CD4-positive, alpha-beta T cell (primary cell): ENCODE measurements at regions not wholly inside any gene's neighbourhood (a gene's known extent, or its start where the extent isn't known, plus 50 kb on each side); places are given as distances from the start of the nearest gene placed in this dataset.
"Not testable (repeated sequence)": the region's sequence is repeated elsewhere in the genome, so short reads cannot be mapped to it uniquely, and the experiment has no call there.

Experiments
- ATAC-seq: fragments of 200-7000 bp; cut with Tn5 transposase; one replicate; pipeline ENCODE4 v1.10.0; 2022; ENCODE audit warnings: mild to moderate bottlenecking; ENCODE audit not compliant: poor library complexity
- CTCF ChIA-PET: fragments of 350-600 bp; sonication (Branson Sonifier 250); formaldehyde crosslinking; loops from one replicate; lab custom pipeline; 2021; ENCODE audit warnings: antibody characterized with exemption, inconsistent platforms; lab: Charles Lee
- POLR2A ChIA-PET: fragments of 350-600 bp; sonication (Branson Sonifier 250); formaldehyde crosslinking; loops from one replicate; lab custom pipeline; 2021; ENCODE audit warnings: antibody characterized with exemption, inconsistent platforms; lab: Charles Lee
- DNase-seq, 14 experiments: peaks; one replicate each; pipeline ENCODE4 v3.0.0-alpha.2; 2013 to 2020; ENCODE audit warnings: mixed read lengths in 2 of 14
- H3K27ac ChIP-seq, 2 donors: one replicate each; pipeline versions ENCODE4 v1.5.1 to v1.7.0; 2013; ENCODE audit warnings: low read length in 2 of 2, low read depth in 1 of 2, mild to moderate bottlenecking in 1 of 2
- H3K27me3 ChIP-seq, 2 experiments: 1 replicate in 1 of 2; 2 replicates in 1 of 2; pipeline versions ENCODE4 v1.6.1 to v1.7.0; 2013; ENCODE audit warnings: low read length in 2 of 2, control low read depth in 1 of 2, mild to moderate bottlenecking in 1 of 2, moderate library complexity in 1 of 2; ENCODE audit not compliant: insufficient read depth in 2 of 2, control insufficient read depth in 1 of 2
- H3K36me3 ChIP-seq: one replicate; pipeline ENCODE4 v1.6.1; 2013; ENCODE audit warnings: low read length, control low read depth; ENCODE audit not compliant: insufficient read depth
- H3K4me1 ChIP-seq: one replicate; pipeline ENCODE4 v1.6.1; 2013; ENCODE audit warnings: low read length, control low read depth; ENCODE audit not compliant: insufficient read depth
- H3K4me3 ChIP-seq: one replicate; pipeline ENCODE4 v1.5.1; 2013; ENCODE audit warnings: mild to moderate bottlenecking, low read length, moderate library complexity
- H3K9me3 ChIP-seq, 2 experiments: 1 replicate in 1 of 2; 2 replicates in 1 of 2; pipeline versions ENCODE4 v1.6.1 to v1.7.0; 2013; ENCODE audit warnings: low read length in 2 of 2, mild to moderate bottlenecking in 2 of 2, control low read depth in 1 of 2, moderate library complexity in 1 of 2; ENCODE audit not compliant: control insufficient read depth in 1 of 2, insufficient read depth in 1 of 2
- H3K27ac Mint-ChIP-seq: one replicate; pipeline ENCODE4 v1.8.0; 2020; ENCODE audit warnings: mixed read lengths
- H3K27me3 Mint-ChIP-seq: one replicate; pipeline ENCODE4 v1.8.0; 2021; ENCODE audit warnings: mixed read lengths
- H3K36me3 Mint-ChIP-seq: one replicate; pipeline ENCODE4 v1.8.0; 2021; ENCODE audit warnings: low read depth, mixed read lengths
- H3K4me1 Mint-ChIP-seq: one replicate; pipeline ENCODE4 v1.8.0; 2021; ENCODE audit warnings: low read depth, mixed read lengths
- H3K4me3 Mint-ChIP-seq: one replicate; pipeline ENCODE4 v1.8.0; 2020; ENCODE audit warnings: mild to moderate bottlenecking, mixed read lengths
- H3K9me3 Mint-ChIP-seq: one replicate; pipeline ENCODE4 v1.8.0; 2020; ENCODE audit warnings: mixed read lengths
- CTCF ChIP-seq: fragments of 200-600 bp; IDR thresholded peaks from one replicate; pipeline ENCODE4 v1.8.0; 2022; ENCODE audit warnings: antibody characterized with exemption, mild to moderate bottlenecking
- intact Hi-C, 2 experiments: fragments of 100-400 bp; cut with DNase I in 1 of 2; cut with micrococcal nuclease in 1 of 2; formaldehyde crosslinking; loops; one replicate each; pipeline versions ENCODE4 v1.15.1 to v1.9.0; 2023 to 2025; cut with DNase I, micrococcal nuclease

GRCh38 chr6:10174056-10174455, 240.8 kb downstream of the TFAP2A start:
- Mint-ChIP-seq H3K4me3 (no peak overlapping the region), H3K9me3 (peaks cover 8% of the 10 kb centered on the region), H3K27me3 (peaks cover 9% of the 10 kb centered on the region), H3K4me1 (no peaks in the 10 kb centered on the region), H3K27ac (no peak overlapping the region), H3K36me3 (no peaks in the 10 kb centered on the region)
- Histone ChIP-seq H3K9me3 (peaks cover 0 to 8% of the 10 kb centered on the region in 2 experiments), H3K4me3 (no peak overlapping the region), H3K27ac (no peak overlapping the region), H3K36me3 (no peaks in the 10 kb centered on the region), H3K27me3 (no peaks in the 10 kb centered on the region), H3K4me1 (no peaks in the 10 kb centered on the region)
- ATAC-seq (no peak), DNase-seq (no peak)
- intact Hi-C loops = no loop called here
- TF ChIP-seq CTCF = no peak
- ChIA-PET CTCF (no interaction called here), POLR2A (no interaction called here)

GRCh38 chr6:10171706-10172105, 243.2 kb downstream of the TFAP2A start:
- ATAC-seq, H3K27ac ChIP-seq, DNase-seq, intact Hi-C loops, H3K9me3 Mint-ChIP-seq, H3K4me3 ChIP-seq, H3K4me1 Mint-ChIP-seq, H3K4me3 Mint-ChIP-seq, H3K4me1 ChIP-seq, H3K27me3 Mint-ChIP-seq, POLR2A ChIA-PET, H3K36me3 Mint-ChIP-seq, H3K36me3 ChIP-seq, H3K27ac Mint-ChIP-seq, CTCF ChIA-PET, H3K27me3 ChIP-seq, H3K9me3 ChIP-seq: not testable (repeated sequence)

- no peak overlapping the region for H3K27ac ChIP-seq
- no peak overlapping the region for H3K4me3 ChIP-seq
- no peak for TF ChIP-seq CTCF
- no peaks in the 10 kb centered on the region for H3K36me3 ChIP-seq
- peaks cover 6% of the 10 kb centered on the region for H3K9me3 Mint-ChIP-seq
- H3K36me3 Mint-ChIP-seq = no peaks in the 10 kb centered on the region
- intact Hi-C loops = no loop called here
- no peaks in the 10 kb centered on the region for H3K4me1 Mint-ChIP-seq
- H3K4me1 ChIP-seq = no peaks in the 10 kb centered on the region
- peaks cover 6% of the 10 kb centered on the region for H3K27me3 Mint-ChIP-seq
- H3K9me3 ChIP-seq = peaks cover 0 to 8% of the 10 kb centered on the region in 2 experiments
- POLR2A ChIA-PET = no interaction called here
- no peak overlapping the region for H3K27ac Mint-ChIP-seq
- peaks cover 0 to 2% of the 10 kb centered on the region in 2 experiments for H3K27me3 ChIP-seq
- ATAC-seq (no peak), DNase-seq (no peak)
- no peak overlapping the region for H3K4me3 Mint-ChIP-seq
- CTCF ChIA-PET = no interaction called here
Measured at GRCh38 chr6:10170816-10171215, 244.1 kb downstream of the TFAP2A start.

GRCh38 chr6:10166031-10166430, 248.8 kb downstream of the TFAP2A start:
- H3K4me3 Mint-ChIP-seq = no peak overlapping the region
- CTCF ChIA-PET = no interaction called here

More at GRCh38 chr6:10166031-10166430, 248.8 kb downstream of the TFAP2A start:
- peaks cover 0 to 4% of the 10 kb centered on the region in 2 experiments for H3K9me3 ChIP-seq
- H3K4me1 Mint-ChIP-seq = no peaks in the 10 kb centered on the region
- H3K27ac ChIP-seq = no peak overlapping the region
- ATAC-seq = no peak
- H3K36me3 ChIP-seq = no peaks in the 10 kb centered on the region
- intact Hi-C loops = no loop called here
- H3K4me1 ChIP-seq = no peaks in the 10 kb centered on the region
- no peak for DNase-seq
- H3K27me3 Mint-ChIP-seq = peaks cover 2% of the 10 kb centered on the region
- H3K27me3 ChIP-seq = peaks cover 0 to 2% of the 10 kb centered on the region in 2 experiments
- H3K27ac Mint-ChIP-seq = no peak overlapping the region
- peaks cover 4% of the 10 kb centered on the region for H3K9me3 Mint-ChIP-seq
- POLR2A ChIA-PET = no interaction called here
- TF ChIP-seq CTCF = no peak
- H3K4me3 ChIP-seq = no peak overlapping the region
- H3K36me3 Mint-ChIP-seq = no peaks in the 10 kb centered on the region
